Spinal cord (tissue), 9 donors: ENCODE measurements at regions not wholly inside any gene's neighbourhood (a gene's known extent, or its start where the extent isn't known, plus 50 kb on each side); places are given as distances from the start of the nearest gene placed in this dataset.

Experiments used
- DNase-seq, 6 donors: peaks; one replicate each; pipeline versions ENCODE4 v3.0.0 to v3.0.0-alpha.2; 2013 to 2015; ENCODE audit warnings: low spot score in 6 of 6, low read depth in 4 of 6
- H3K27ac ChIP-seq: one replicate; pipeline ENCODE4 v1.5.1; 2013; ENCODE audit warnings: low read depth, low read length, control low read depth
- H3K27me3 ChIP-seq: one replicate; pipeline ENCODE4 v1.6.1; 2013; ENCODE audit warnings: low read length; ENCODE audit not compliant: control insufficient read depth, insufficient read depth
- H3K36me3 ChIP-seq: one replicate; pipeline ENCODE4 v1.6.1; 2013; ENCODE audit warnings: low read length; ENCODE audit not compliant: control insufficient read depth, insufficient read depth
- H3K4me1 ChIP-seq: one replicate; pipeline ENCODE4 v1.6.1; 2013; ENCODE audit warnings: low read length; ENCODE audit not compliant: control insufficient read depth, insufficient read depth
- H3K4me3 ChIP-seq: one replicate; pipeline ENCODE4 v1.5.1; 2013; ENCODE audit warnings: low read depth, low read length, control low read depth
- H3K9me3 ChIP-seq: one replicate; pipeline ENCODE4 v1.6.1; 2013; ENCODE audit warnings: low read length; ENCODE audit not compliant: control insufficient read depth, insufficient read depth
- WGBS: methylation state at CpG from one replicate; pipeline ENCODE4 v1.1.5; 2013; ENCODE audit warnings: missing lambda C conversion rate; ENCODE audit not compliant: insufficient coverage; 5-methylcytosine and 5-hydroxymethylcytosine counted together
- donor health status: healthy.

DNA sequence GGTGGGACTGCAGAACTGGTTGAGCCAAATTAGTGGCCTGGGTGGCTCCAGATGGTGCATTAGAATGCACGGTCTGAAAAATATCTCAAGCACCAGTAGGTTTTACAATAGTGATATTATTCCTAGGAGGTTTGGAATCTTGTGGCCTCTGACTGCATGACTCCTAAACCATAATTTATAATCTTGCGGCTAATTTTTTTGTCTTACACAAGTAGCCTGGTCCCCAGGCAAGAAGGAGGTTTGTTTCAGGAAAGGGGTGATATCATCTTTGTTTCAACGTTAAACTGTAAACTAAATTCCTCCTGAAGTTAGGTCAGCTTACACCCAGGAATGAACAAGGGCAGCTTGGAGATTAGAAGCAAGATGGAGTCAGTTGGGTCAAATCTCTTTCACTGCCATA lies 98.9 kb upstream of the ARL4C start:
- no peak for DNase-seq
- H3K4me3 ChIP-seq: no peak overlapping the region
- H3K27ac ChIP-seq: no peak overlapping the region
- no peaks in the 10 kb centered on the region for H3K4me1 ChIP-seq
- no peaks in the 10 kb centered on the region for H3K27me3 ChIP-seq
- no peaks in the 10 kb centered on the region for H3K36me3 ChIP-seq
- no peaks in the 10 kb centered on the region for H3K9me3 ChIP-seq
- WGBS: no CpG with 5 or more reads among the region's 3 CpGs

DNA sequence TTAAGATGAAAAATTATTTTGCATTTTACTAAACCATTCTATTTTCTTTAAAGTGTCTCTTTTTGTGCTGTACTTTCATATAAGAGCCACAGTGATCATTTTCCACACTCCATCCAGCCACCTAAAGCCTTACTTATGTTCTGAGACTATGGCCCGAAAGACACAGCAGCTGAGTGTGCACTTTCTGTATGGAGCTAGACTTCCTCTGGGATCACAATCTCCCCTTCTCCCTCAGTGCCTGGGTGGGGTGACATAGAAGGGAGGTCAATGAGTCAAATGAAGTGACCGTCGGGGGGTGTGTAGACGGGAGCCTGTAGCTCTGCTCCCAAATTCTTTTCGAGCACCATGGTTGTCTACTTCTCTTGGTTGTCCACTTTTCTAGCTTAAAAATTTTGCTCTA lies 97.8 kb upstream of the ARL4C start:
- Histone ChIP-seq H3K4me3 (no peak overlapping the region), H3K36me3 (no peaks in the 10 kb centered on the region), H3K4me1 (no peaks in the 10 kb centered on the region), H3K27ac (no peak overlapping the region), H3K27me3 (no peaks in the 10 kb centered on the region), H3K9me3 (no peaks in the 10 kb centered on the region)
- 100% methylated on average over 4 of the region's 5 CpGs for WGBS
- DNase-seq: no peak

DNA sequence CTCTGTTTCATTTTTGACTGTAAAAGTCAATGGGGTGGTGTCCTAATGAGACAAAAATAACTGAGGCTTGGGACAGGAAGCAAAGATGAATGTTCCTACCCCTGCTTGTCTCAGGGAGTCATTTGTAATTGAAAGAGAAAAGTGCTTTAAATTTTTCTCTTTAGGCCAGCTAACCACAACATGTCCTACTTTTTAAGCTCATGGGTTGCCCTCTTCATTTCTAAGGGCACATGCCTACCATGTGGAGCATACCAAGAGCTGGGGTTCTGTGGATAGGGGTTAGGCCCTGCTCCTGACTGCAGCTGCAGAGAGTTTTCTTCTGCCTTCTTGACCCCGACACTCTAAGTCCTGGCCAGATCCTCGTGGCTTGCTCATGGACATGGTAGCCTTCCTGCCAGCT lies 96.8 kb upstream of the ARL4C start:
- no peak for DNase-seq
- 100% methylated on average over 1 of the region's 2 CpGs for WGBS

DNA sequence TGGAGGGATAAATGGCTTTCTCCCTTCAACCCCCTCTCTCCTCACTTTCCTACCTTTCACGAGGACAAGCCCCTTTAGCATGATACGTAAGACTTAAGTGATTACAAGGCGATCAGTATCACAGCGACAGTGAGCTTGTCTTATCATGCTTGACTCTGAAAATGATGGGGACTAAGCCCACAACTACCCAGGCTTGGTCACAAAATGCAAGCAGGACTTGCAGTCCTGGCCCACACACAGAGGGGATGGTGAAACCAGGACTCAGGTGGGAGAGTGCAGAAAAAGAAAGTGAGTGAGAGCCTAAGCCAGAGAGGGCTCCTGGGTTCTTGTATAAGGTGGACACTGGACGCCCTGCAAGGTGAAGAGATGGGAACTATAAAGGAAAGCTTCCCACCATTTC lies 95.7 kb upstream of the ARL4C start:
- H3K36me3 ChIP-seq: no peaks in the 10 kb centered on the region
- DNase-seq: no peak
- WGBS: 96% methylated on average over 4 of the region's 5 CpGs
- H3K27ac ChIP-seq: no peak overlapping the region
- no peaks in the 10 kb centered on the region for H3K9me3 ChIP-seq
- no peaks in the 10 kb centered on the region for H3K27me3 ChIP-seq
- no peak overlapping the region for H3K4me3 ChIP-seq
- no peaks in the 10 kb centered on the region for H3K4me1 ChIP-seq

More for the DNA sequence above, 96.8 kb upstream of the ARL4C start:
- Histone ChIP-seq H3K4me3 (no peak overlapping the region), H3K36me3 (no peaks in the 10 kb centered on the region), H3K9me3 (no peaks in the 10 kb centered on the region), H3K4me1 (no peaks in the 10 kb centered on the region), H3K27me3 (no peaks in the 10 kb centered on the region), H3K27ac (no peak overlapping the region)

DNA sequence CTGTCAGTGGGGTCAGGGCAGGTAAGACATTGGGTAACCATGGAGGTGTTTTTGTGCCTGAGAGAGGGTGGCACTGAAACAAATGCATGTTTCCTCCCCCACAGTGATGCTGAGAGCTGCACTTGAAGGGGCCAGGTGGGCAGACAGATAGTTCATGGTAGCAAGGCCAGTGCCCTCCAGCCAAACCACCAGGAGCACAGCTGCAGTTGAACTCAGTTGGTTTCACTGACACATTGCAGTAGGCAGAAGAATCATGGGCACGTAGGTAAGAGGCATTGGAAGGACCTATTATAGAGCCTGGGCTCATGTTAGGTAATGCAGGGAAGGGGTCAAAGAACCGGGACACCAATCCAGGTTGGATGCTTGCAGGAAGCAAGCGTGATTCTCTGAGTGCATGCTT lies 93.2 kb upstream of the ARL4C start:
- Histone ChIP-seq H3K36me3 (no peaks in the 10 kb centered on the region), H3K27ac (no peak overlapping the region), H3K4me3 (no peak overlapping the region), H3K27me3 (no peaks in the 10 kb centered on the region), H3K4me1 (no peaks in the 10 kb centered on the region), H3K9me3 (no peaks in the 10 kb centered on the region)
- no peak for DNase-seq
- 96% methylated on average over 3 of the region's 3 CpGs for WGBS

DNA sequence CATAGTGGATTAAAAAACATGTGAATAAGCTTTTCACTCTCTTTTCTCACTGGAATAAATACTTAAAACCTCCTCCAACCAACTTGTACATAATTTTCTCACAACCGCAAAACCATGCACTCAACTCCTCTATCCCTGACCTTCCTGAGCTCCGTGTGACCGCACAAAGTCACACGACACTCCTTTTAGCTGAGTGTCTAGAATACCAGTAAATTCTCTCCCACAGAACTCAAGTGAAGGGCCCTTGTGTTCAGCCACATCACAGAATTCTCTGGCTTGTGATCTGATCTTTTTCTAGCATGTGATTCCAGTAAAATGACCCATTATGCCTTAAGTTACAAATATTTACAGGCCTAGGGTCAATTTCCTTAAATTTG lies 91.2 kb upstream of the ARL4C start:
- DNase-seq: no peak
- Histone ChIP-seq H3K36me3 (no peaks in the 10 kb centered on the region), H3K9me3 (no peaks in the 10 kb centered on the region), H3K4me3 (no peak overlapping the region), H3K4me1 (no peaks in the 10 kb centered on the region), H3K27me3 (no peaks in the 10 kb centered on the region), H3K27ac (no peak overlapping the region)
- 82% methylated on average over 4 of the region's 4 CpGs for WGBS

DNA sequence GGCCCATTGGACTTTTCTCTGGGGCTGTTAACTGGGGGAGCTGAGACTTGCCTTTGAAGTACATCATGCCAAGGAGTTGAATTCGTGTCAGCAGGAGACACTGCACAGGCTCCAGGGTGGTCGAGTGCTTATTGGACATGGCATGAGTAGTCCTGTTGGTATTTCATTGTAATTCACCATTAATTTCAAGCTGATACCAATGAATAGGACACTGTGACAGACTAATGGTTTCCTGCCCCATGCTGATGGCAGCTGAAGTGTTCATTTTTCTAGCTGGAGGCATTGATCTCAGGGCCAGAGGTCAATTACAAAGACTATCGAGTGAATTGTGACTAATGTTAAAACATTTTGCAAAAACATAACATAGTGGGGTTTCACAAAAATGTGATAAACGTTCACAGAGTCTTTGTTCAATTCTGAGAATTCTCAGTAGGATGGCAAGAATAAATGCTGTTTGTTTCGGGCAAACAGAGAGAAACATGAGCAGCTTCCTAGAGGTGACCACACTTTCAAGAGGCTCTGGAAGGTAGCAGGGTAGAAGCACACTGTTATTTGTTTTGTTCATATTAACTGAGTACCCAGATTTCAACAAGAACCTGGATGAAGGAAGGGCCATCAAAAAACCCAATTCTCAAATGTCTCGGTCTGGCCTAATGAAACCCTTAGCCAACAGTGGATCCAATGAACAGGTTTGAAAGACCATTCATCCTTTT lies 90.6 kb upstream of the ARL4C start:
- DNase-seq: peak in 1 of 6 donors; percentile 44
- WGBS: 29% methylated on average over 1 of the region's 6 CpGs

DNA sequence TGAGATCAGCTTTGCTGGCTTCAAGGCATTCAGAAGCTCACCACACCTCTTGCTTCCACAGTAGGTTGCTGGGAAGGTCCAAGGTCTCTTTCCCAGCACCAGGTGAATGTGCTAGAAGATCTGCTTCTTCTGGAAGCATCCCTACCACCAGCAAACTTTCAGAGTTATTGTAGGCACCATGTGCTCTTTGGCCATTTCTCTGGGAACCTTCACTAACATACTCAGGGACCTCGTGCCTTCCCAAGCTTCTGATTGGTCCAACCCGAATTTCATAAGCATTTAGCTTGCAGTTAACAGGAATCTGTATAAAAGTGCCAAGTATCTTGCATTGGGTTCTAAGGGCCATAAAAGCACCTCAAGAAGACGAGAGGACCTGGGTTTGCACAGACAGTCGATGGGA lies 86.5 kb upstream of the ARL4C start:
- Histone ChIP-seq H3K27ac (no peak overlapping the region), H3K27me3 (no peaks in the 10 kb centered on the region), H3K9me3 (no peaks in the 10 kb centered on the region), H3K36me3 (no peaks in the 10 kb centered on the region), H3K4me3 (no peak overlapping the region), H3K4me1 (peaks cover 8% of the 10 kb centered on the region)
- no peak for DNase-seq
- WGBS: 100% methylated on average over 2 of the region's 4 CpGs

More for the DNA sequence above, 90.6 kb upstream of the ARL4C start:
- Histone ChIP-seq H3K4me3 (no peak overlapping the region), H3K4me1 (no peaks in the 10 kb centered on the region), H3K36me3 (no peaks in the 10 kb centered on the region), H3K9me3 (no peaks in the 10 kb centered on the region), H3K27me3 (no peaks in the 10 kb centered on the region), H3K27ac (no peak overlapping the region)

DNA sequence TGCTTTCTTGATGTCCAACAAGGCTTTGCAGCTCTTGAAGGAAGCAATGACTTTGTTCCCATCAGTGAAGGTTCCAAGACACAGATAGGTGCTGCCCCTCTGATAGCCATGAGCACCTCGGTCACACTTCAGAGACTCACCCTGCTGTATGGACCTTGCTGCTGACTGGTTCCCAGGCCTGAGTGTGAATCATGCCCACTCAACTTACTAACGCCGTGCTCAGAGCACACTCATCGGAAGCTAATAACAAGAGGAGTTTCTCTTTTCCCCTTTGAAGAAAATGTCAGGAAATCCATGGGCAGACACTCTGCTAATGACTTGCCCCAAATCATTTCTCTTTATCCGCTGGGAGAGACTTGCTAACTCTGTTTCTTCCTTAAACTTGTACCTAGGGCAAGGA lies 83.8 kb upstream of the ARL4C start:
- Histone ChIP-seq H3K27ac (no peak overlapping the region), H3K9me3 (no peaks in the 10 kb centered on the region), H3K27me3 (no peaks in the 10 kb centered on the region), H3K4me1 (peaks cover 8% of the 10 kb centered on the region), H3K4me3 (no peak overlapping the region), H3K36me3 (no peaks in the 10 kb centered on the region)
- 100% methylated on average over 5 of the region's 5 CpGs for WGBS
- DNase-seq: no peak

DNA sequence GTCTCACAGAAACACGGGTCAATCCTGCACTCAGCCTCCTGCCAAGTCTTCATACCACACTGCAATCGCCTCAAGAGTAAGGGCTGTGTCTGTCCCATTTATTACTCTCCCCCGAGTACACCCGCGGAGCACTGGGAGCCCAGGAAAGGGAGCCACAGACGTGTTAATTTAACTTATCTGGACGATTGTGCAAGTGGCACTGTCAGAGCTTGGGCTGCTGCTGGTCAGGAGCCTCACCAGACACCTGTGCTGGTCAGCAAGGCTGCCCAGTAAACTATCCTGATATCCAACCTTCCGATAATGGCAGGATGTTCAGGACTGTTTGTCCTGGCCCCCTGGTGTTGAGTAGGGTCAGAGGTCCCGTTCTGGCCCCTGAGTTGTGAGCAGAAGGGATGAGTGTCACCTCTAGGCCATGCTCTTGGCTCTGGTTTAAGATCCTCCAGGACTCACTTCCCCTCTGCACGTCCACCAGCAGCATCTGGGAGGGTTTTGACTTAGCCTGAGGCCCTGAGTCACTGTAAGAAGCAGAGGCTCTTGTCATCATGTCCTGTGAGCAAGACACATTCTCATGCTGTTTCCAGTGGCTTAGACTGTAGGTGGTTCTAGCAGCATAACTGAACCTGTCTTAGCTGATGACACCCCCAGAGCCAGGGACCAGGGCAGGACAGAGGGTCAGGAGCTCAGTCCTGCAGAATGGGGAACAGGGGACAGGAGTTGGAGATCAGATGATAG lies 82.5 kb upstream of the ARL4C start:
- H3K27ac ChIP-seq: no peak overlapping the region
- DNase-seq: no peak
- WGBS: 92% methylated on average over 8 of the region's 10 CpGs

More for the DNA sequence above, 82.5 kb upstream of the ARL4C start:
- H3K4me3 ChIP-seq: no peak overlapping the region
- no peaks in the 10 kb centered on the region for H3K36me3 ChIP-seq
- no peaks in the 10 kb centered on the region for H3K27me3 ChIP-seq
- no peaks in the 10 kb centered on the region for H3K9me3 ChIP-seq
- H3K4me1 ChIP-seq: peaks cover 8% of the 10 kb centered on the region
